Lower leg skin (tissue), 4 donors: ENCODE measurements at regions not wholly inside any gene's neighbourhood (a gene's known extent, or its start where the extent isn't known, plus 50 kb on each side); places are given as distances from the start of the nearest gene placed in this dataset.

Experiments used
- DNase-seq, 2 donors: peaks; one replicate each; pipeline ENCODE4 v3.0.0-alpha.2; 2019; ENCODE audit warnings: low spot score in 2 of 2
- H3K4me3 ChIP-seq: fragments of 200-600 bp; sonication (generic); 2 replicates; pipeline ENCODE4 v1.5.1; 2017; ENCODE audit warnings: mild to moderate bottlenecking, low read depth; ENCODE audit not compliant: poor library complexity, severe bottlenecking
- POLR2A ChIP-seq, 2 donors: fragments of 450-650 bp; IDR thresholded peaks; one replicate each; pipeline ENCODE4 v1.6.1; 2016 to 2017; ENCODE audit warnings: antibody characterized with exemption in 2 of 2, mild to moderate bottlenecking in 1 of 2, moderate library complexity in 1 of 2
- WGBS, 2 donors: methylation state at CpG; one replicate each; pipeline ENCODE4 v1.1.5; 2018; 5-methylcytosine and 5-hydroxymethylcytosine counted together
- intact Hi-C: fragments of 100-400 bp; cut with DNase I; formaldehyde crosslinking; loops from one replicate; pipeline ENCODE4 v1.15.0; 2023; ENCODE audit warnings: low total_unique reads
- TF ChIP-seq, protein P1 (sequence below), 3 donors: fragments of 450-650 bp; IDR thresholded peaks; one replicate each; pipeline ENCODE4 v1.5.1; 2016; ENCODE audit warnings: antibody characterized with exemption in 3 of 3, mild to moderate bottlenecking in 3 of 3, moderate library complexity in 2 of 3

GRCh38 chr10:9024210-9024609 is 969.7 kb downstream of the GATA3 start:
- no peak for TF ChIP-seq POLR2A (IDR thresholded peaks at IDR 0.05)
- TF ChIP-seq, protein P1, sequence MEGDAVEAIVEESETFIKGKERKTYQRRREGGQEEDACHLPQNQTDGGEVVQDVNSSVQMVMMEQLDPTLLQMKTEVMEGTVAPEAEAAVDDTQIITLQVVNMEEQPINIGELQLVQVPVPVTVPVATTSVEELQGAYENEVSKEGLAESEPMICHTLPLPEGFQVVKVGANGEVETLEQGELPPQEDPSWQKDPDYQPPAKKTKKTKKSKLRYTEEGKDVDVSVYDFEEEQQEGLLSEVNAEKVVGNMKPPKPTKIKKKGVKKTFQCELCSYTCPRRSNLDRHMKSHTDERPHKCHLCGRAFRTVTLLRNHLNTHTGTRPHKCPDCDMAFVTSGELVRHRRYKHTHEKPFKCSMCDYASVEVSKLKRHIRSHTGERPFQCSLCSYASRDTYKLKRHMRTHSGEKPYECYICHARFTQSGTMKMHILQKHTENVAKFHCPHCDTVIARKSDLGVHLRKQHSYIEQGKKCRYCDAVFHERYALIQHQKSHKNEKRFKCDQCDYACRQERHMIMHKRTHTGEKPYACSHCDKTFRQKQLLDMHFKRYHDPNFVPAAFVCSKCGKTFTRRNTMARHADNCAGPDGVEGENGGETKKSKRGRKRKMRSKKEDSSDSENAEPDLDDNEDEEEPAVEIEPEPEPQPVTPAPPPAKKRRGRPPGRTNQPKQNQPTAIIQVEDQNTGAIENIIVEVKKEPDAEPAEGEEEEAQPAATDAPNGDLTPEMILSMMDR (IDR thresholded peaks at IDR 0.05), result no peak
- intact Hi-C loops, result no loop called here
- WGBS, 2 donors, result 77 to 80% methylated on average over 2 of the region's 2 CpGs
- DNase-seq, result no peak
- H3K4me3 ChIP-seq, result no peak overlapping the region

DNA sequence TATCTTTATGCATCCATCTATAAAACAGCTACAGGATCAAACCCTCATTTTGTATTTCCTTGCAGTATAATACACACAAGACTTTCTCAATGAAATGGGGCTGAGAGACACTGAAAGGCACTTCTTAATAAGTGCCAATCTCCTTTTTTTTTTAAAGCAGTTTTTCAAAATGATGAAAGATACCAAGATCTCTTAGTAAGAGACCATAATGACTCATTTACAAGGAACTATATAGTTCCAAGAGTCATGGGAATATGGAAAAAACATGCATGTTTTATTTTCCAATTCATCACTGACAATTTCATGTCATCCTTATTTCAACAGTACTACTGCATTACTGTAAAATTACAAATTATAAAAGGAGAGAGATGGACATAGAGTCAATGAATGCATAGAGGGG is 973.7 kb downstream of the GATA3 start:
- no peak overlapping the region for H3K4me3 ChIP-seq
- DNase-seq, result no peak
- intact Hi-C loops, result no loop called here
- TF ChIP-seq, protein P1 (IDR thresholded peaks at IDR 0.05), result no peak
- TF ChIP-seq POLR2A (IDR thresholded peaks at IDR 0.05), result no peak

DNA sequence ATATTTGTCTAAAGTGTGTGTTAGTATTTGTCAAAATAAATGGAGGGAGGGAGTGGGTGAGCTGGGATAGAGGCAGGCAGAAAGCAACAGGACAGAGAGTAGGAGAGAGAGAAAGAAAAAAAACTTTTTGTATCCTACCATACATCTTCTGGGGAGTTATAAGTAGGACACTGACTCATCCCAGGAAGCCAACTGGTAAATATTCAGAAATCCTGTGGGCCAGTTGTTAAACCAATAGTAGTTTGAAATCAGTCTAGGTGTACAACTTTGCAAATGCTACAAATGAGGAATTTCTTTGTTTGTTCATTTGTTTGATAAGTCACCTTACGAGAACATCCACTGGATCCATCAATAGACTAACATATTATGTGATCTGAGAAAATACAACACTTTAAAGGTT is 980.9 kb downstream of the GATA3 start:
- DNase-seq, result no peak

DNA sequence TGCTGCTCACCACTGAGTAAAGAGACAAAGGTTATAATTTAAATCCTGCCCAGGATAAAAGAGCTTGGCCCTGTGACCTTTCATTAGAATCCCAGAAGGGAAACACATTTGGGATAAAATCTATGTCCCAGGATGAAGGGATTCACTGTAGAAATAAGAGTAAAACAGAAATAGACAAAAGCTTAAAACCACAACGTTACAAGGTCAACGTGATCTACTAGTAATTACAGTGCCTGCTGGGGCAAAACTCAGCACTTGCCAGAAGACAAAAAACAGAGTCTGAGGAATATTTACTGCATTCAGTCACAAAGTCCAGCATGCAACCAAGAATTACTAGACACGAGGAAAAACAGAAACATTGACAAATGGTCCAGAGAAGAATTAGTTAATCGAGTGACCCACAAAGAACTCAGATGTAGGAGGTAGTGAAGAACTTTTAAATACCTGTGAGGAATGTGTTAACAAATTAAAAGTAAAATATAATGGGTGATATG is 982.3 kb downstream of the GATA3 start:
- TF ChIP-seq, protein P1 (IDR thresholded peaks at IDR 0.05), result no peak
- TF ChIP-seq POLR2A (IDR thresholded peaks at IDR 0.05), result no peak
- no peak for DNase-seq
- intact Hi-C loops, result no loop called here
- WGBS, 2 donors, result 73 to 78% methylated on average over 4 of the region's 4 CpGs
- H3K4me3 ChIP-seq, result no peak overlapping the region

More for the DNA sequence above, 980.9 kb downstream of the GATA3 start:
- no peak for TF ChIP-seq POLR2A (IDR thresholded peaks at IDR 0.05)
- TF ChIP-seq, protein P1 (IDR thresholded peaks at IDR 0.05), result no peak
- no peak overlapping the region for H3K4me3 ChIP-seq
- intact Hi-C loops, result no loop called here
- WGBS, 2 donors, result 89 to 92% methylated on average over 1 of the region's 1 CpG

- DNase-seq, result no peak
- intact Hi-C loops, result no loop called here
- TF ChIP-seq, protein P1 (IDR thresholded peaks at IDR 0.05), result no peak
- TF ChIP-seq POLR2A (IDR thresholded peaks at IDR 0.05), result no peak
- H3K4me3 ChIP-seq, result no peak overlapping the region
- 46 to 51% methylated on average over 4 of the region's 4 CpGs for WGBS, 2 donors
Observed at GRCh38 chr10:9038146-9038714, 983.7 kb downstream of the GATA3 start.

- intact Hi-C loops, result no loop called here
- DNase-seq, result no peak
- 54 to 66% methylated on average over 2 of the region's 2 CpGs for WGBS, 2 donors
- no peak overlapping the region for H3K4me3 ChIP-seq
- no peak for TF ChIP-seq POLR2A (IDR thresholded peaks at IDR 0.05)
- TF ChIP-seq, protein P1 (IDR thresholded peaks at IDR 0.05), result no peak
Observed at GRCh38 chr10:9043466-9043865, 989.0 kb downstream of the GATA3 start.
